AG08396 (cell line): ENCODE measurements at regions not wholly inside any gene's neighbourhood (a gene's known extent, or its start where the extent isn't known, plus 50 kb on each side); places are given as distances from the start of the nearest gene placed in this dataset.

ENCODE experiments used
- DNase-seq: peaks from one replicate; pipeline ENCODE4 v3.0.0; 2012; ENCODE audit warnings: low spot score, mixed read lengths

- DNase-seq: peak; percentile 13
Measured at GRCh38 chr4:136927172-136927571, 605.1 kb downstream of the PCDH18 start.

- no peak for DNase-seq
Measured at GRCh38 chr4:136925203-136925602, 607.1 kb downstream of the PCDH18 start.

GRCh38 chr4:136922066-136922465, 610.2 kb downstream of the PCDH18 start:
- DNase-seq: no peak

- no peak for DNase-seq
Measured at GRCh38 chr4:136920092-136920881, 612.0 kb downstream of the PCDH18 start.

- no peak for DNase-seq
Measured at GRCh38 chr4:136918772-136919171, 613.5 kb downstream of the PCDH18 start.

- DNase-seq: no peak
Measured at GRCh38 chr4:136917312-136918110, 614.8 kb downstream of the PCDH18 start.

DNA sequence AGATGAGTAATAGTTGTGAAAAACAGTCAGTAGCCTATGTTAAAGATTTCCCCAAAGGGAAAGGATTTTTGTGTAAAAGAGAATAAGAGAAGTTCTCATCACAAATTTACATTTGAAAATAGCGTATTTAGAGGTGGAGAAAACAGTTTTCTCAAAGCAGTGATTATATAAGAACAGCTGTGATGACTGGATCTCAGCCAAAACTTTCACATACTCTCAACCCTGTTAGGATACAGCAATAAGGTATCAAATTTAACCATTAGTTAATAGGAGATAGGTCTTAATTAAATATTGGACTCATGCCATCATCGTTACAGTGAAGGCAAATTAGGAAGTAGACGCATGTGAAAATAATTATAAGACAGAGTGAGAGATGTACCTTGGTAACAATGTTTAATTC, 622.7 kb downstream of the PCDH18 start:
- DNase-seq: no peak

- no peak for DNase-seq
Measured at GRCh38 chr4:136908122-136908521, 624.2 kb downstream of the PCDH18 start.

- DNase-seq: no peak
Measured at GRCh38 chr4:136900696-136901095, 631.6 kb downstream of the PCDH18 start.

- no peak for DNase-seq
Measured at GRCh38 chr4:136898590-136899248, 633.6 kb downstream of the PCDH18 start.

GRCh38 chr4:136893573-136893972, 638.7 kb downstream of the PCDH18 start:
- DNase-seq: no peak

DNA sequence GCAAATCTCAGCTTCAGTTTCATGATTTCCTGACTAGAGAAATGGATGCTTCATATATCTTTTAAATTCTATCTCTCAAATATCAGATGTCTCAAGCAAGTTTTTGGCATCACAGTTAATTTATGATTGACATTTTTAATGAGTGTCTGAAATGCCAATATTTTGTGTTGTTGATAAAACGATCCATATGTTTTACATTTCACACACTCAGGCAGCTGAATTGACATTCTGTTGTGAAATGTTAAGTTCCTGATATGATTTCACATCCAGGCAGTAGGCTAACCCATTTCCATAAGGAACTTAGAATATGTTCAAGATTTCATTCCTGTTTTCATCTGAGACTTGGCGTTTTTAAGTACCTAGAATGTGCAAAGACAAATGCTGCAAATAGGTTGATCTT, 650.6 kb downstream of the PCDH18 start:
- DNase-seq: no peak

DNA sequence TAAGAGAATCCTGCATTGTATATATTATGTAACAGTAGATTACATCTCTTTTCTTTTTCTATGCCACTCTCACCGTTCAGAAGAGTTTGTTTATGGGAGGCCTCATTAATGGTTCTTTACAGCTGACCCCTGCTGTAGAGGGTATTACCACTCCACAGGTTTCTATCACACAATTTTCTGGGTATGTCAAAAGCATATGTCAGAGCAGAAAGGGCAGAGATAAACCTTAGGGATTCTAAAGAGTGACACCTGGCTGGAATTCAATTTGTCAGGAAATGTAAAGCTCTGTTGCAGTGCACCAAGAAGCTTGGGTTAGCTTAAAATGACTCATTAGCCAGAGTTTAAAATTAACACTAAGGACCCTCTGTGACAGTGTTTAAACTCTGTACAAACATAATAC, 658.7 kb downstream of the PCDH18 start:
- no peak for DNase-seq

DNA sequence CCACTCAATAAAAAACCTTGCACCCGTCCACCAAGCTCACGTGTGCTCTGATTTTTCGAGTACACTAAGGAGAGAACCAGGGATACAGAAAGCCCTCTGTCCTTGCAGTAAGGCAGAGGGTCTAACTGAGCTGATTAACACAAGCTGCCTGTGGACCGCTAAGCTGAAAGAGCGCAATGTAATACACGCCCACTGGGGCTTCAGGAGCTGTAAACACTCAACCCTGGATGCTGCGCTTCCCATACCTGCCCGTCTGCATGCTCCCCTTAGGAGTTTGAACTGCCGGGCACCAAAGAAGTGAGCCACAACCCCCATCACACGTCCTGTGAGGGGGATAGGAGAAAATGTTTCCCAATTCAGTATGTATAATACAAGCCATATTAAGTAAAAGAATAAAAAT, 664.8 kb downstream of the PCDH18 start:
- DNase-seq: no peak

DNA sequence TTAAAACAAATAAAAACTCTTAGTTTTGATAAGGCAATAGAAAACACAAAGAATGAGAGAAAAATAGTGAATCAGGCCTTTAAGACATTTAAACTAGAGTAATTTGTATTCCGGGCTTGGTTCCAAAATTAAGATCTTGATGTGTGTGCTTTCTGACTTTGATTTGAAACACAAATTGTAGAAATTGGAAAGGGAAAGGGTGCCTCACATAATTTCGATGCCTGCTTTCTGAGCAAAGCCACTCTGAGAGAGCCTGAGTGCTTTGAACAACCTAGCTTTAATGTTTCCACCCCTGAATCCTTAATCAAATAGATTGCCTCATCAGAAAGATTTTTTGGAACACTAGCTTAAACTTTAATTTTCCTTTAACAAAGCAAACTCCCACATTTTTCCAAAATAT, 666.8 kb downstream of the PCDH18 start:
- DNase-seq: no peak

DNA sequence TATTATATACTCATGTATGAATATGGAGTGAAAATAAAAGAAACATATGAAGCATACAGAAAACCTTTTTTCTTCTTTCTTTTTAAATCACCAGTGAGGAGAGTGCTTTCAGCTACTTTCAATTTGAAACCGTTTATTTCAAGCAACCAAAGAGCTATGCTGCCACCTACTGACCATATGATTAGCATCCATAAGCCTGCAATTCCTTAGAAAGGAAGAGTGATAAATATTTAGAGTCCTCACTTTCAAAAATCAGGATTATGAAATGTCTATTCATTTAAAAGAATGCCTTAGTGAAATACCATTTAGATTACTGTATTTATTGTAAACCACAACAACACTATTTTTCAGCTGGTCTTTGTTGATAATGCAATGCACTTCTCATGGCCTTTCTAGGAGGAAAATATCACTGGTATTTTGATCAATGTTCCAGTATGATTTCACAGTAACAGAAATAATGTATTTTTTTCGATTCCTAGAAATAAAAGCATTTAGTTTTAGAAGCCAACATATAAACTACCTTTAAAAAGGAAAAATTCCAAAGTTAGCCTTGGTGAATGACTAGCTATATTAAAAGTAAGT, 667.6 kb downstream of the PCDH18 start:
- peak; percentile 16 for DNase-seq

- DNase-seq: no peak
Measured at GRCh38 chr4:136863756-136864155, 668.5 kb downstream of the PCDH18 start.

GRCh38 chr4:136862653-136863052, 669.6 kb downstream of the PCDH18 start:
- DNase-seq: no peak

- no peak for DNase-seq
Measured at GRCh38 chr4:136861091-136861490, 671.2 kb downstream of the PCDH18 start.

- no peak for DNase-seq
Measured at GRCh38 chr4:136858903-136859302, 673.4 kb downstream of the PCDH18 start.

DNA sequence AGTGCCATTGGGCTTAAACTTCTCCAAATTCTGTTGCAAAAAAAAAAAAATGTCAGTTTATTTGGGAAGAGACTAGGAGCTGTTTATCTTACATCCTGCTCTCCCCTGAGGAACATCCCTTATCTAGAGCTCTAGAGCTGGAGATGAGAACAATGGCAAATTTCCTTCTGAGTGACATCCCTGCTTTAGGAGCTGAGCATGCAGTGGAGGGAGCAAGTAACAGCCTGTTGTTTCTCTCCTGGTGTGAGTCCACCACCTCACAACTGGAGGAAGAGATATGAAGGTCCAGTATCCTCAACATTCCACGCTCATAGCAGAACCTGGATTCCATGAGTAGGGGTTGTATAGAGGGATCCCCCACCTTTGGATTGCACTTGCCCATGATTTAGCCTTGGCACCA, 676.4 kb downstream of the PCDH18 start:
- DNase-seq: no peak

- DNase-seq: no peak
Measured at GRCh38 chr4:136850446-136850845, 681.8 kb downstream of the PCDH18 start.
